OCI-LY3 (cell line): ENCODE measurements at regions not wholly inside any gene's neighbourhood (a gene's known extent, or its start where the extent isn't known, plus 50 kb on each side); places are given as distances from the start of the nearest gene placed in this dataset.

Experiments
- H2AFZ ChIP-seq: fragments of 200-600, 300-600 bp; shearing (Covaris generic); 2 replicates; pipeline ENCODE4 v1.6.0; 2014; ENCODE audit warnings: antibody characterized with exemption, low read depth, low read length
- H3K27ac ChIP-seq: fragments of 200-600, 300-600 bp; sonication (generic); 2 replicates; pipeline ENCODE4 v1.5.1; 2014; ENCODE audit warnings: mild to moderate bottlenecking, low read length, moderate library complexity, mixed read lengths
- H3K27me3 ChIP-seq: fragments of 200-600, 300-600 bp; sonication (generic); 2 replicates; pipeline ENCODE4 v1.6.1; 2014; ENCODE audit warnings: low read depth, low read length, mixed read lengths
- H3K36me3 ChIP-seq: fragments of 200-600, 300-600 bp; sonication (generic); replicated peaks from 2 replicates; pipeline ENCODE3; 2014; ENCODE audit warnings: low read depth, low read length, mixed read lengths
- H3K4me1 ChIP-seq: fragments of 300-600, 200-600 bp; sonication (generic); 2 replicates; pipeline ENCODE4 v1.6.1; 2014; ENCODE audit warnings: low read length, mixed read lengths
- H3K4me2 ChIP-seq: fragments of 200-600, 300-600 bp; sonication (generic); 2 replicates; pipeline ENCODE4 v1.6.1; 2014; ENCODE audit warnings: low read length, mixed read lengths
- H3K4me3 ChIP-seq: fragments of 300-600, 200-600 bp; sonication (generic); 2 replicates; pipeline ENCODE4 v1.5.1; 2014; ENCODE audit warnings: antibody characterized with exemption, mild to moderate bottlenecking, low read length, moderate library complexity
- H3K79me2 ChIP-seq: fragments of 300-600, 200-600 bp; shearing (Covaris generic); 2 replicates; pipeline ENCODE4 v1.6.1; 2014; ENCODE audit warnings: mild to moderate bottlenecking, low read length, mixed read lengths
- H3K9ac ChIP-seq: fragments of 300-600, 200-600 bp; shearing (Covaris generic); 2 replicates; pipeline ENCODE4 v1.6.0; 2014; ENCODE audit warnings: mild to moderate bottlenecking, low read length, moderate library complexity
- H3K9me3 ChIP-seq: fragments of 200-600, 300-600 bp; shearing (Covaris generic); 2 replicates; pipeline ENCODE4 v1.6.1; 2014; ENCODE audit warnings: low read length, mixed read lengths; ENCODE audit not compliant: insufficient read depth
- H4K20me1 ChIP-seq: fragments of 200-600, 300-600 bp; sonication (generic); 2 replicates; pipeline ENCODE4 v1.6.1; 2016; ENCODE audit warnings: low read length, mixed read lengths; ENCODE audit not compliant: insufficient read depth
- EZH2phosphoT487 ChIP-seq: fragments of 200-600 bp; shearing (Covaris generic); IDR thresholded peaks from 2 replicates; pipeline ENCODE4 v1.6.1; 2018; ENCODE audit warnings: antibody characterized with exemption, mixed run types, low read depth
- TF ChIP-seq, protein P1 (sequence below): fragments of 200-600, 300-600 bp; sonication (generic); IDR thresholded peaks from 2 replicates; pipeline ENCODE4 v1.5.1; 2014; ENCODE audit warnings: antibody characterized with exemption, low read length, low read depth

DNA sequence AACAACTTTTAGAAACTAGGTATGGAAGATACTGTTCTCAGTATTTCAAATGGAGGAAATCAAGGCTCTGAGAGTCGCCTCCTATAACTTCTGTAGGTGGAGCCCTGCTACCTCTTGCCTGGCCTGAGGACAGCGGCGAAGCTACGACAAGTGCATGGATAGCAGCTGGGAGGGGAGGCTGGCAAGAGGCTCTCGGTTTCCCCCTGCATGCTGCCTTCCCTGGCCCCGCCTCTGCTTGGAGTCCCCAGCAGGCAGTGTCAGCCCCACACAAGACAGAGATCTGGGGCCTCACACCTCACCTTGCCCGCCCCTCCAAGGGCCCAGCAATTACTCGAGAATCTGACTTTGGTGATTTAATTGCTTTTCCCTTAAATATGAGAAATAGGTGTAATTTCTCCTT, 107.6 kb upstream of the POU3F3 start:
- Histone ChIP-seq H3K4me1 (no peaks in the 10 kb centered on the region), H3K4me3 (no peak overlapping the region), H3K4me2 (no peak overlapping the region), H4K20me1 (no peaks in the 10 kb centered on the region), H2AFZ (no peak overlapping the region), H3K9me3 (no peaks in the 10 kb centered on the region), H3K27me3 (peaks cover 7% of the 10 kb centered on the region; the same call in 1 of the 2 replicates), H3K79me2 (no peaks in the 10 kb centered on the region), H3K27ac (no peak overlapping the region), H3K9ac (no peak overlapping the region), H3K36me3 (no peaks in the 10 kb centered on the region)
- TF ChIP-seq, protein P1, sequence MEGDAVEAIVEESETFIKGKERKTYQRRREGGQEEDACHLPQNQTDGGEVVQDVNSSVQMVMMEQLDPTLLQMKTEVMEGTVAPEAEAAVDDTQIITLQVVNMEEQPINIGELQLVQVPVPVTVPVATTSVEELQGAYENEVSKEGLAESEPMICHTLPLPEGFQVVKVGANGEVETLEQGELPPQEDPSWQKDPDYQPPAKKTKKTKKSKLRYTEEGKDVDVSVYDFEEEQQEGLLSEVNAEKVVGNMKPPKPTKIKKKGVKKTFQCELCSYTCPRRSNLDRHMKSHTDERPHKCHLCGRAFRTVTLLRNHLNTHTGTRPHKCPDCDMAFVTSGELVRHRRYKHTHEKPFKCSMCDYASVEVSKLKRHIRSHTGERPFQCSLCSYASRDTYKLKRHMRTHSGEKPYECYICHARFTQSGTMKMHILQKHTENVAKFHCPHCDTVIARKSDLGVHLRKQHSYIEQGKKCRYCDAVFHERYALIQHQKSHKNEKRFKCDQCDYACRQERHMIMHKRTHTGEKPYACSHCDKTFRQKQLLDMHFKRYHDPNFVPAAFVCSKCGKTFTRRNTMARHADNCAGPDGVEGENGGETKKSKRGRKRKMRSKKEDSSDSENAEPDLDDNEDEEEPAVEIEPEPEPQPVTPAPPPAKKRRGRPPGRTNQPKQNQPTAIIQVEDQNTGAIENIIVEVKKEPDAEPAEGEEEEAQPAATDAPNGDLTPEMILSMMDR = no peak
- TF ChIP-seq EZH2phosphoT487 = no peak

DNA sequence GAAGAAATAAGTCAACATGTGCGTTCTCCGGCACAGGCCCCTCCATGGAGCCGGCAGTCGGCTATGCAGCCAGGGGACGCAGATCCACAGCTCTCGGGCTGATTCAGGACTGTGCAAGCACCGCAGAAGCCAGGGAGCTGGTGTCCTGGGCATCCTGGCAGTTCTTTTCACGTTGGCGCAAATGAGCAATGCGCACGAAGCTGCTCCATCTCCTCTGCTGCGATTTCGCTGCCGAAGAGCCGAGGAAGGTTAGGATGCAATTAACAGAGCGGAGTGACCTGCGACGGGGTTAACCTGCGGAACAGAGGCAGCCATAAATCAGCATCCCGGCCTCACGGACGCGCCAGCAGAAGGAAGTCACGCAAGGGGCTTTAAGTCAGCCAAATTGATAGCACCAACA, 107.1 kb upstream of the POU3F3 start:
- Histone ChIP-seq H3K27ac (no peak overlapping the region), H2AFZ (no peak overlapping the region), H3K9me3 (no peaks in the 10 kb centered on the region), H3K4me1 (no peaks in the 10 kb centered on the region), H3K4me2 (no peak overlapping the region), H3K36me3 (no peaks in the 10 kb centered on the region), H3K4me3 (no peak overlapping the region), H3K79me2 (no peaks in the 10 kb centered on the region), H3K27me3 (0 out of 2 replicates have a peak, but pooled peaks cover 3% of the 10 kb centered on the region), H3K9ac (no peak overlapping the region), H4K20me1 (no peaks in the 10 kb centered on the region)
- TF ChIP-seq EZH2phosphoT487 = no peak
- TF ChIP-seq, protein P1 = no peak

DNA sequence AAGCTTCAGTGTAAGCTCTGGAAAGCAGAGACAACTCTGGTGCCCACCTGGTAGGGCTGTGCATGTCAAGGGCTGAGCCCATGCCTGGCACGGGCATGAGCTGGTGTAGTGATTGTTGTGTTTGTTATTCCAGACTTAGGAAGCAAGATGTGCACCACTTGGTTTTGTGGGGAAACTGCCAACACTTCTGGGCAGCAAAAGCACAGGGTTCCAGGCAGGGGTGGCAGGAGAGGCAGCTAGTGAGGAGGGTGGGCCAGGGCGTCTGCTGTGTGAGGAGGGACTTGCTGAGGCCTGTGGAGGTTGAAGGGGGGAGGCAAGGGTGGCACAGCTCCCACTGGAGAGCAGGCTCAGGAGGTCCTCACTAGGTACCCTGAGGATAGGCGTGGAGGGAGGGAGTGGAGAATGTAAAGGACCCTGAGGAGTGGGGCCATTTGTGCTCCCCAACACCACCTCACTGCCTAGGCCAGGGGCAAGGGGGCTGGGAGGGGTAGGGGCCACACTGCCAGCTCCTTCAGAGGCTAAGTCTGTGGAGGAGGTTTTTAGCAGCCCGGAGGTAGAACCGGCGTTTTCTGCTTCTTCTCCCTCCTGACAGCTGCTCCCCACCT, 104.0 kb upstream of the POU3F3 start:
- H3K27me3 ChIP-seq = no peaks in the 10 kb centered on the region
- no peak overlapping the region for H3K27ac ChIP-seq
- TF ChIP-seq, protein P1 = no peak
- TF ChIP-seq EZH2phosphoT487 = no peak
- no peaks in the 10 kb centered on the region for H3K36me3 ChIP-seq
- no peaks in the 10 kb centered on the region for H4K20me1 ChIP-seq
- H3K79me2 ChIP-seq = no peaks in the 10 kb centered on the region
- H3K4me3 ChIP-seq = no peak overlapping the region
- no peak overlapping the region for H2AFZ ChIP-seq
- no peak overlapping the region for H3K4me2 ChIP-seq
- H3K9me3 ChIP-seq = no peaks in the 10 kb centered on the region
- no peak overlapping the region for H3K9ac ChIP-seq
- H3K4me1 ChIP-seq = no peaks in the 10 kb centered on the region

DNA sequence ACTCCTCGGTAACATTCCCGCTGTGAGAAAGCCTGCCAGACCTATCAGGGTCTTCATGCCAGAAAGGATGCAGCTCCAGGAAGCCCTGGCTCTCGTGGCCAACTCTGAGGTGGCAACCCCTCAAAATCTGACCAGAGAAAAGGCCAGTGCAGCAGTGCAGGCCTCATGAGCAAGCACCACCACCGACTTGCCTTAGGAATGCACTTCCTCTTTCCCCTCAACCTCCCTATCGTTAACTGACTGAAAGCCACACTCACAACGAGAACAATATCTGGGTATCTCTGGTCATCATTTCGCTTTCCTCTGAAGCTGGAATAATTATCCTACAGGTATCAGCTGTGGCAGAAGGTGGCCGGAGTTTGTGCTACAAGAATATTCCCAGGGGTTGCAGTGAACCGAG, 101.4 kb upstream of the POU3F3 start:
- H3K9ac ChIP-seq = no peak overlapping the region
- H3K4me2 ChIP-seq = no peak overlapping the region
- H3K27me3 ChIP-seq = no peaks in the 10 kb centered on the region
- TF ChIP-seq, protein P1 = no peak
- no peak for TF ChIP-seq EZH2phosphoT487
- no peak overlapping the region for H3K27ac ChIP-seq
- H3K36me3 ChIP-seq = no peaks in the 10 kb centered on the region
- no peaks in the 10 kb centered on the region for H3K79me2 ChIP-seq
- H3K9me3 ChIP-seq = no peaks in the 10 kb centered on the region
- no peaks in the 10 kb centered on the region for H3K4me1 ChIP-seq
- H3K4me3 ChIP-seq = no peak overlapping the region
- H2AFZ ChIP-seq = no peak overlapping the region
- no peaks in the 10 kb centered on the region for H4K20me1 ChIP-seq
